H1 (cell line): ENCODE measurements at regions not wholly inside any gene's neighbourhood (a gene's known extent, or its start where the extent isn't known, plus 50 kb on each side); places are given as distances from the start of the nearest gene placed in this dataset.
A peak's percentile ranks its signal among the peaks of the same experiment; 100 is the strongest.

Experiments used
- CTCF ChIA-PET: fragments of 300-600 bp; sonication (Branson Sonifier 250); formaldehyde crosslinking; loops from one replicate; lab custom pipeline; 2021; ENCODE audit not compliant: partially characterized antibody; lab: Charles Lee
- POLR2A ChIA-PET: fragments of 300-600 bp; sonication (Branson Sonifier 250); formaldehyde crosslinking; loops from one replicate; lab custom pipeline; 2021; ENCODE audit warnings: inconsistent platforms; ENCODE audit not compliant: partially characterized antibody; lab: Charles Lee
- DNase-seq, 2 experiments: peaks; one replicate each; pipeline versions ENCODE4 v3.0.0 to v3.0.0-alpha.2; 2010 to 2022; ENCODE audit warnings: low spot score in 2 of 2, low read depth in 1 of 2, mixed read lengths in 1 of 2
- FAIRE-seq: peaks from 2 replicates; lab custom pipeline; 2011; peaks lifted over from hg19 to GRCh38; lab: Jason Lieb, UNC
- H2AFZ ChIP-seq: 2 replicates; pipeline ENCODE4 v1.8.1; 2012; ENCODE audit warnings: low read length, inconsistent platforms
- H2AK5ac ChIP-seq: 2 replicates; pipeline ENCODE4 v1.6.1; 2013; ENCODE audit warnings: low read depth, low read length
- H2BK120ac ChIP-seq: replicated peaks from 2 replicates; pipeline ENCODE3; 2013; ENCODE audit warnings: low read depth, low read length, inconsistent platforms
- H2BK12ac ChIP-seq: 2 replicates; pipeline ENCODE4 v1.6.1; 2013; ENCODE audit warnings: low read depth, low read length
- H2BK15ac ChIP-seq: 2 replicates; pipeline ENCODE4 v1.6.1; 2013; ENCODE audit warnings: low read length
- H2BK20ac ChIP-seq: 2 replicates; pipeline ENCODE4 v1.6.1; 2013; ENCODE audit warnings: low read length
- H2BK5ac ChIP-seq: 2 replicates; pipeline ENCODE4 v1.6.1; 2013; ENCODE audit warnings: low read depth, low read length
- H3K14ac ChIP-seq: 2 replicates; pipeline ENCODE4 v1.6.1; 2013; ENCODE audit warnings: inconsistent platforms; ENCODE audit not compliant: insufficient read length
- H3K18ac ChIP-seq: 2 replicates; pipeline ENCODE4 v1.6.1; 2013; ENCODE audit warnings: low read length; ENCODE audit errors: extremely low read depth
- H3K23ac ChIP-seq: 2 replicates; pipeline ENCODE4 v1.6.1; 2013; ENCODE audit warnings: inconsistent platforms; ENCODE audit not compliant: insufficient read length
- H3K23me2 ChIP-seq: 2 replicates; pipeline ENCODE4 v1.6.1; 2013; ENCODE audit warnings: low read depth, low read length
- H3K27ac ChIP-seq: 2 replicates; pipeline ENCODE4 v1.6.1; 2011; ENCODE audit warnings: low read depth, low read length, inconsistent platforms
- H3K27me3 ChIP-seq, 4 experiments: replicated peaks in 1 of 4; 1 replicate in 1 of 4; 2 replicates in 3 of 4; pipeline versions ENCODE4 v1.6.1 to v1.8.1; 2011 to 2013; ENCODE audit warnings: low read length in 3 of 4, mild to moderate bottlenecking in 3 of 4, inconsistent platforms in 2 of 4, mixed read lengths in 2 of 4, moderate library complexity in 1 of 4; ENCODE audit not compliant: control insufficient read depth in 3 of 4, insufficient read depth in 3 of 4; ENCODE audit errors: extremely low read depth in 1 of 4
- H3K36me3 ChIP-seq, 4 experiments: 2 replicates each; pipeline versions ENCODE4 v1.6.1 to v1.8.1; 2011 to 2013; ENCODE audit warnings: mild to moderate bottlenecking in 4 of 4, low read length in 3 of 4, moderate library complexity in 2 of 4, control low read depth in 1 of 4, inconsistent platforms in 1 of 4; ENCODE audit not compliant: insufficient read depth in 4 of 4, control insufficient read depth in 2 of 4
- H3K4ac ChIP-seq: replicated peaks from 2 replicates; pipeline ENCODE3; 2013; ENCODE audit warnings: low read length, low read depth, mixed read lengths, inconsistent platforms; ENCODE audit not compliant: insufficient read length
- H3K4me1 ChIP-seq, 4 experiments: replicated peaks in 1 of 4; 1 replicate in 1 of 4; 2 replicates in 3 of 4; pipeline versions ENCODE4 v1.6.1 to v1.8.1; 2011 to 2013; ENCODE audit warnings: low read length in 3 of 4, inconsistent platforms in 2 of 4, mixed read lengths in 1 of 4; ENCODE audit not compliant: insufficient read depth in 4 of 4, control insufficient read depth in 3 of 4
- H3K4me2 ChIP-seq, 2 experiments: 2 replicates each; pipeline versions ENCODE4 v1.6.1 to v1.8.1; 2011 to 2013; ENCODE audit warnings: low read depth in 2 of 2, low read length in 2 of 2, control low read depth in 1 of 2, inconsistent platforms in 1 of 2, mild to moderate bottlenecking in 1 of 2; ENCODE audit not compliant: insufficient read depth in 1 of 2
- H3K4me3 ChIP-seq, 4 experiments: fragments of 200-600, 300-600 bp in 1 of 4; sonication (generic), shearing (Covaris generic), sonication (Bioruptor Twin) in 1 of 4; 2 replicates each; pipeline versions ENCODE4 v1.5.1 to v1.8.1; 2011 to 2016; ENCODE audit warnings: low read length in 4 of 4, low read depth in 3 of 4, control low read depth in 2 of 4, inconsistent platforms in 2 of 4, mild to moderate bottlenecking in 2 of 4, mixed read lengths in 1 of 4, moderate library complexity in 1 of 4; ENCODE audit not compliant: insufficient read depth in 2 of 4; ENCODE audit errors: extremely low read depth in 1 of 4
- H3K56ac ChIP-seq: replicated peaks from 2 replicates; pipeline ENCODE3; 2013; ENCODE audit warnings: low read depth, mild to moderate bottlenecking, mixed read lengths, low read length, inconsistent platforms; ENCODE audit not compliant: insufficient read length
- H3K79me1 ChIP-seq: 2 replicates; pipeline ENCODE4 v1.6.1; 2013; ENCODE audit warnings: low read depth, low read length, control low read depth
- H3K79me2 ChIP-seq, 2 experiments: 2 replicates each; pipeline versions ENCODE4 v1.6.1 to v1.8.1; 2012 to 2013; ENCODE audit warnings: low read length in 2 of 2, mild to moderate bottlenecking in 2 of 2, inconsistent platforms in 1 of 2; ENCODE audit not compliant: insufficient read depth in 2 of 2, control insufficient read depth in 1 of 2
- H3K9ac ChIP-seq, 4 experiments: replicated peaks in 1 of 4; 1 replicate in 1 of 4; 2 replicates in 3 of 4; pipeline versions ENCODE4 v1.6.1 to v1.8.1; 2011 to 2013; ENCODE audit warnings: low read depth in 3 of 4, low read length in 3 of 4, control low read depth in 2 of 4, mild to moderate bottlenecking in 2 of 4, moderate library complexity in 2 of 4, inconsistent platforms in 1 of 4; ENCODE audit errors: extremely low read depth in 1 of 4
- H3K9me3 ChIP-seq, 2 experiments: 2 replicates each; pipeline versions ENCODE4 v1.6.1 to v1.8.1; 2012 to 2013; ENCODE audit warnings: mild to moderate bottlenecking in 2 of 2, moderate library complexity in 2 of 2, control low read depth in 1 of 2, inconsistent platforms in 1 of 2, low read depth in 1 of 2, low read length in 1 of 2, mixed read lengths in 1 of 2; ENCODE audit not compliant: insufficient read depth in 2 of 2
- H4K20me1 ChIP-seq, 2 experiments: replicated peaks in 1 of 2; 2 replicates each; pipeline versions ENCODE3 to v1.8.1; 2011 to 2013; ENCODE audit warnings: inconsistent platforms in 2 of 2, low read length in 2 of 2, mild to moderate bottlenecking in 1 of 2; ENCODE audit not compliant: insufficient read depth in 2 of 2, control insufficient read depth in 1 of 2
- H4K5ac ChIP-seq: 2 replicates; pipeline ENCODE4 v1.6.1; 2013; ENCODE audit warnings: low read length, low read depth, mixed read lengths, inconsistent platforms; ENCODE audit not compliant: insufficient read length
- H4K8ac ChIP-seq: 2 replicates; pipeline ENCODE4 v1.8.0; 2013; ENCODE audit warnings: mild to moderate bottlenecking, moderate library complexity, low read length, inconsistent platforms; ENCODE audit not compliant: insufficient read depth; ENCODE audit errors: extremely low read depth
- H4K91ac ChIP-seq: replicated peaks from 2 replicates; pipeline ENCODE3; 2013; ENCODE audit warnings: low read length, mixed read lengths, inconsistent platforms; ENCODE audit not compliant: insufficient read length
- BACH1 ChIP-seq: IDR thresholded peaks from 2 replicates; pipeline ENCODE4 v1.6.1; 2012; ENCODE audit warnings: low read length, improper control_type of control experiment
- MAFK ChIP-seq: IDR thresholded peaks from 2 replicates; pipeline ENCODE4 v1.6.1; 2012; ENCODE audit warnings: low read depth, mild to moderate bottlenecking, improper control_type of control experiment, low read length
- POLR2A ChIP-seq, 2 experiments: IDR thresholded peaks; 1 replicate in 1 of 2; 2 replicates in 1 of 2; pipeline ENCODE4 v1.6.1; 2011; ENCODE audit warnings: low read depth in 2 of 2, low read length in 2 of 2, mild to moderate bottlenecking in 2 of 2; ENCODE audit errors: control extremely low read depth in 1 of 2
- WGBS, 2 experiments: shearing (Covaris generic) in 1 of 2; methylation state at CpG; one replicate each; pipeline versions ENCODE4 v1.1.6 to v1.1.7; 2013 to 2015; ENCODE audit warnings: low lambda C conversion rate in 2 of 2, mixed read lengths in 2 of 2, inconsistent platforms in 1 of 2, low coverage in 1 of 2, missing lambda C conversion rate in 1 of 2; ENCODE audit not compliant: insufficient replicate concordance in 2 of 2, insufficient coverage in 1 of 2, insufficient read length in 1 of 2; ENCODE audit errors: extremely low coverage in 1 of 2, missing lambda C conversion rate in 1 of 2; 5-methylcytosine and 5-hydroxymethylcytosine counted together

DNA sequence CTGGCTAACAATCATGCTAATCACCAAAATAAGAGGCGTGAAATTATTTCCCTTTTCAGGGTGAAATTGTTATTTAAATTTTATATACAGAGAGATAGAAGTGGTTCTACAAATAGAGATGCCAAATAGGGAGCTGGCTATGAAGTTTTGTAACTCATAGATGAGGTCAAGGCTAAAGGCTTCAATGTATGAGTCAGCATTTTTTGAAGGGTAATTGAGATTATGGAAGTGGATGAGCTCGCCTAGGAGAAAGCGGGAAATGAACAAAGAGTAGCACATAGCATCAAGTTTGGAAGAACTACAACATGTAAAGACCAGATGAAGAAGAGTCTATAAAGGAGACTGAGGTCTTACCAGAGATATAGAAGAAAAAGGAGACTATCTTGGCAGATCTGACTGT, 838.1 kb downstream of the DNAJB9 start:
- H4K5ac ChIP-seq: no peak overlapping the region
- no peak overlapping the region for H3K14ac ChIP-seq
- no peak overlapping the region for H3K9ac ChIP-seq
- H2BK20ac ChIP-seq: no peak overlapping the region
- ChIA-PET POLR2A (no interaction called here), CTCF (no interaction called here)
- no peaks in the 10 kb centered on the region for H3K36me3 ChIP-seq
- FAIRE-seq: no peak
- no peaks in the 10 kb centered on the region for H3K27me3 ChIP-seq
- no peak overlapping the region for H3K18ac ChIP-seq
- no peak overlapping the region for H3K4me2 ChIP-seq
- H4K8ac ChIP-seq: no peak overlapping the region
- H2BK12ac ChIP-seq: no peak overlapping the region
- no peak overlapping the region for H2AFZ ChIP-seq
- 94% methylated on average over 3 of the region's 3 CpGs; no CpG with 5 or more reads in 1 of the 2 experiments for WGBS, 2 experiments
- H3K4ac ChIP-seq: no peak overlapping the region
- H3K4me3 ChIP-seq: no peak overlapping the region
- H3K23ac ChIP-seq: no peak overlapping the region
- H2BK120ac ChIP-seq: no peak overlapping the region
- no peaks in the 10 kb centered on the region for H3K79me2 ChIP-seq
- no peaks in the 10 kb centered on the region for H3K9me3 ChIP-seq
- no peak overlapping the region for H2BK15ac ChIP-seq
- no peak overlapping the region for H2BK5ac ChIP-seq
- no peaks in the 10 kb centered on the region for H3K79me1 ChIP-seq
- no peaks in the 10 kb centered on the region for H4K20me1 ChIP-seq
- no peak overlapping the region for H2AK5ac ChIP-seq
- no peak overlapping the region for H3K27ac ChIP-seq
- no peak overlapping the region for H4K91ac ChIP-seq
- H3K4me1 ChIP-seq: peaks cover 0 to 8% (median 0%) of the 10 kb centered on the region in 4 experiments; a peak in 2 of 7 replicates
- TF ChIP-seq BACH1: peak; percentile 70
- no peak for TF ChIP-seq POLR2A (IDR thresholded peaks at IDR 0.05; ENCODE audit: control extremely low read depth in 1 of 2, low read depth in 2 of 2, low read length in 2 of 2)
- TF ChIP-seq MAFK: peak; percentile 78
- no peak overlapping the region for H3K56ac ChIP-seq
- H3K23me2 ChIP-seq: no peaks in the 10 kb centered on the region
- no peak for DNase-seq
